MM.1S (cell line): ENCODE measurements at regions not wholly inside any gene's neighbourhood (a gene's known extent, or its start where the extent isn't known, plus 50 kb on each side); places are given as distances from the start of the nearest gene placed in this dataset.

Experiments
- EZH2phosphoT487 ChIP-seq: fragments of 300-600 bp; sonication (generic); IDR thresholded peaks from 2 replicates; pipeline ENCODE4 v1.6.1; 2018; ENCODE audit warnings: antibody characterized with exemption, low read length
- TF ChIP-seq, protein P1 (sequence below): fragments of 300-600 bp; sonication (generic); IDR thresholded peaks from 2 replicates; pipeline ENCODE4 v1.5.1; 2016; ENCODE audit warnings: antibody characterized with exemption, low read length, mixed read lengths

- TF ChIP-seq, protein P1, sequence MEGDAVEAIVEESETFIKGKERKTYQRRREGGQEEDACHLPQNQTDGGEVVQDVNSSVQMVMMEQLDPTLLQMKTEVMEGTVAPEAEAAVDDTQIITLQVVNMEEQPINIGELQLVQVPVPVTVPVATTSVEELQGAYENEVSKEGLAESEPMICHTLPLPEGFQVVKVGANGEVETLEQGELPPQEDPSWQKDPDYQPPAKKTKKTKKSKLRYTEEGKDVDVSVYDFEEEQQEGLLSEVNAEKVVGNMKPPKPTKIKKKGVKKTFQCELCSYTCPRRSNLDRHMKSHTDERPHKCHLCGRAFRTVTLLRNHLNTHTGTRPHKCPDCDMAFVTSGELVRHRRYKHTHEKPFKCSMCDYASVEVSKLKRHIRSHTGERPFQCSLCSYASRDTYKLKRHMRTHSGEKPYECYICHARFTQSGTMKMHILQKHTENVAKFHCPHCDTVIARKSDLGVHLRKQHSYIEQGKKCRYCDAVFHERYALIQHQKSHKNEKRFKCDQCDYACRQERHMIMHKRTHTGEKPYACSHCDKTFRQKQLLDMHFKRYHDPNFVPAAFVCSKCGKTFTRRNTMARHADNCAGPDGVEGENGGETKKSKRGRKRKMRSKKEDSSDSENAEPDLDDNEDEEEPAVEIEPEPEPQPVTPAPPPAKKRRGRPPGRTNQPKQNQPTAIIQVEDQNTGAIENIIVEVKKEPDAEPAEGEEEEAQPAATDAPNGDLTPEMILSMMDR, result no peak
- no peak for TF ChIP-seq EZH2phosphoT487
Measured at GRCh38 chr1:199155166-199156019, 516.6 kb downstream of the PTPRC start.
